ENCODE measurements at regions not wholly inside any gene's neighbourhood (a gene's known extent, or its start where the extent isn't known, plus 50 kb on each side); places are given as distances from the start of the nearest gene placed in this dataset.
"Not testable (repeated sequence)": the region's sequence is repeated elsewhere in the genome, so short reads cannot be mapped to it uniquely, and the experiment has no call there.

DNA sequence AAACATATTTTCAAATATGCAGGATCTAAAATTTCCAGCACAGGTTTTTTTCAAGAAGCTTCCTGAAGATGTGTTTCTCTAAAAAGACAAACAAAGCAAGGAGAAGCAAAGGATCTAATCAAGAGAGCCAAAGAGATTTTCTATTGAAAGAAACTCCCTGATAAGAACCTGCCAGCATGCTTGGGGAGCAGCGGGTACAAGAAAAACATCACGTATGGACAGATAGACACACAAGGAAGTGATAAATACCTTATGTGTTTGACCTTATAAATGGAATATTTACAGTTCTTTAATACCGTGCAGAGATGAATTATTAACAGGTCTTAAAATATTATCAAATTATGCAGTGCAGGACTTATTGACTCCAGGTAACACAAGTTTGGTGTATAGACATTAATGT is 562.1 kb downstream of the DACH1 start:
- H3K4me3 ChIP-seq (ENCODE audit: insufficient read length, low read depth): no peak overlapping the region
- H3K4me1 ChIP-seq (ENCODE audit: insufficient read depth, insufficient read length): no peaks in the 10 kb centered on the region
- TF ChIP-seq ZNF274 (IDR thresholded peaks at IDR 0.05; ENCODE audit: low read depth, low read length) (no peak), SUZ12 (IDR thresholded peaks at IDR 0.05; ENCODE audit: extremely low read depth, insufficient read depth, insufficient read length) (no peak), YY1 (IDR thresholded peaks at IDR 0.05; ENCODE audit: insufficient read depth, insufficient read length) (no peak)
- no peaks in the 10 kb centered on the region for H3K36me3 ChIP-seq (ENCODE audit: insufficient read depth, insufficient read length, low read length)
- H3K9ac ChIP-seq (ENCODE audit: insufficient read length, low read depth): no peak overlapping the region
- H3K27me3 ChIP-seq (ENCODE audit: insufficient read depth, insufficient read length): no peaks in the 10 kb centered on the region
- no peak for DNase-seq (ENCODE audit: low read depth, low spot score)
- no peaks in the 10 kb centered on the region for H3K9me3 ChIP-seq (ENCODE audit: insufficient read depth, low read length)

DNA sequence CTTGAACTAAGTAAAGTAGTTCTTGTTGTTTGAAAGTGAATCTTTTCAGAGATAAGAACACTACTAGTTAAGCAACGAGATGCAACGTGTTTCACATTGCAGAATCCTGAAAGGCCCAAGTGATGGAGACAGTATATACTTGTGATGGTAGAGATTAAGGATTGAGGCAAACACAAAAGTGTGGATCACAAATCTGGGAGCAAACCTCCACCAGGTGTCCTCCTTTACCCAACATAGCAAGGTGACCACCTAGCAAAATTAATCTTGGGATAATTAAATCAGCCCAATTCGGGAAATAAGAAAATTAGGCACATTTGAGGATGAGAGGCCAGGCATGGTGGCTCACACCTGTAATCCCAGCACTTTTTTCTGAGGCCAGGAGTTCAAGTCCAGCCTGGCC is 563.9 kb downstream of the DACH1 start:
- H3K4me1 ChIP-seq (ENCODE audit: insufficient read depth, insufficient read length): no peaks in the 10 kb centered on the region
- no peak for DNase-seq (ENCODE audit: low read depth, low spot score)
- H3K9ac ChIP-seq (ENCODE audit: insufficient read length, low read depth): no peak overlapping the region
- H3K9me3 ChIP-seq (ENCODE audit: insufficient read depth, low read length): no peaks in the 10 kb centered on the region
- no peaks in the 10 kb centered on the region for H3K36me3 ChIP-seq (ENCODE audit: insufficient read depth, insufficient read length, low read length)
- TF ChIP-seq SUZ12 (IDR thresholded peaks at IDR 0.05; ENCODE audit: extremely low read depth, insufficient read depth, insufficient read length) (no peak), ZNF274 (IDR thresholded peaks at IDR 0.05; ENCODE audit: low read depth, low read length) (no peak), YY1 (IDR thresholded peaks at IDR 0.05; ENCODE audit: insufficient read depth, insufficient read length) (no peak)
- H3K27me3 ChIP-seq (ENCODE audit: insufficient read depth, insufficient read length): no peaks in the 10 kb centered on the region
- no peak overlapping the region for H3K4me3 ChIP-seq (ENCODE audit: insufficient read length, low read depth)

DNA sequence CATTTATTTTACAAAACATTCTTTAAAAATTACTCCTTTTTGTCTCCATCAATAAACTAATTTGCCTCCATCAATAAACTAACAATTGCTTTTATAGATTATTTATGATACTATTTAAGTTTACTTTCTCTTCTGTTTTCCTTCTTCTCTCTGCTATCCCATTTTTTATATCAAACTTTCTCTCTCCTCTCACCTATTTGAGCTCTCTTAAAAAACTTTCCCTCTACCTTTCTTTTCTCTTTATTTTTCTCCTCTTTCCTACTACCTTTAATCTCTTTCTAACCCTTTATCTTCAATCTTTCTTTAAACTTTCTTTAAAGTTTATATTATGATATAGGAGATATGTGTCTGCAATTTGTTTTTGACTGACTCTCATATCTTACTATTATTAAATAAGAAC is 566.4 kb downstream of the DACH1 start:
- TF ChIP-seq ZNF274 (IDR thresholded peaks at IDR 0.05; ENCODE audit: low read depth, low read length) (no peak), YY1 (IDR thresholded peaks at IDR 0.05; ENCODE audit: insufficient read depth, insufficient read length) (no peak)

DNA sequence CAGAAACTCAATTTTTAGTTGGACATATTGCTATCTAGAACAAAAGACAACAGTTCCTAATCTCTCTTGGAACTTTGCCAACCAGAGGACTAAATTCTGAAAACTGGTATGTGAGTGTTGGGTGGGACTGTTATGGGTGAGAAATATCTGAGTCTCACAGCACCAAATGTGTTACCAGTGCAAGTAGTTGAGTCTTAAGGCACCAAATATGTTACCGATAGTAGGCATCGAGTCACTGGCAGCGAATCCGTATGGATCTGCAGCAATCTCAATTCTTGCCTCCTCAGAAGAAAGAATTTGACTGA is 575.2 kb downstream of the DACH1 start:
- TF ChIP-seq YY1 (IDR thresholded peaks at IDR 0.05; ENCODE audit: insufficient read depth, insufficient read length) (no peak), SUZ12 (IDR thresholded peaks at IDR 0.05; ENCODE audit: extremely low read depth, insufficient read depth, insufficient read length) (no peak), ZNF274 (IDR thresholded peaks at IDR 0.05; ENCODE audit: low read depth, low read length) (no peak)
- Histone ChIP-seq H3K9ac (ENCODE audit: insufficient read length, low read depth) (no peak overlapping the region), H3K4me1 (ENCODE audit: insufficient read depth, insufficient read length) (no peaks in the 10 kb centered on the region), H3K4me3 (ENCODE audit: insufficient read length, low read depth) (no peak overlapping the region), H3K9me3 (ENCODE audit: insufficient read depth, low read length) (no peaks in the 10 kb centered on the region), H3K27me3 (ENCODE audit: insufficient read depth, insufficient read length) (no peaks in the 10 kb centered on the region), H3K36me3 (ENCODE audit: insufficient read depth, insufficient read length, low read length) (no peaks in the 10 kb centered on the region)
- no peak for DNase-seq (ENCODE audit: low read depth, low spot score)

More for the DNA sequence above, 566.4 kb downstream of the DACH1 start:
- Histone ChIP-seq H3K36me3 (ENCODE audit: insufficient read depth, insufficient read length, low read length) (no peaks in the 10 kb centered on the region), H3K9me3 (ENCODE audit: insufficient read depth, low read length) (no peaks in the 10 kb centered on the region), H3K9ac (ENCODE audit: insufficient read length, low read depth) (no peak overlapping the region), H3K4me1 (ENCODE audit: insufficient read depth, insufficient read length) (no peaks in the 10 kb centered on the region), H3K4me3 (ENCODE audit: insufficient read length, low read depth) (no peak overlapping the region), H3K27me3 (ENCODE audit: insufficient read depth, insufficient read length) (no peaks in the 10 kb centered on the region)
- no peak for DNase-seq (ENCODE audit: low read depth, low spot score)

DNA sequence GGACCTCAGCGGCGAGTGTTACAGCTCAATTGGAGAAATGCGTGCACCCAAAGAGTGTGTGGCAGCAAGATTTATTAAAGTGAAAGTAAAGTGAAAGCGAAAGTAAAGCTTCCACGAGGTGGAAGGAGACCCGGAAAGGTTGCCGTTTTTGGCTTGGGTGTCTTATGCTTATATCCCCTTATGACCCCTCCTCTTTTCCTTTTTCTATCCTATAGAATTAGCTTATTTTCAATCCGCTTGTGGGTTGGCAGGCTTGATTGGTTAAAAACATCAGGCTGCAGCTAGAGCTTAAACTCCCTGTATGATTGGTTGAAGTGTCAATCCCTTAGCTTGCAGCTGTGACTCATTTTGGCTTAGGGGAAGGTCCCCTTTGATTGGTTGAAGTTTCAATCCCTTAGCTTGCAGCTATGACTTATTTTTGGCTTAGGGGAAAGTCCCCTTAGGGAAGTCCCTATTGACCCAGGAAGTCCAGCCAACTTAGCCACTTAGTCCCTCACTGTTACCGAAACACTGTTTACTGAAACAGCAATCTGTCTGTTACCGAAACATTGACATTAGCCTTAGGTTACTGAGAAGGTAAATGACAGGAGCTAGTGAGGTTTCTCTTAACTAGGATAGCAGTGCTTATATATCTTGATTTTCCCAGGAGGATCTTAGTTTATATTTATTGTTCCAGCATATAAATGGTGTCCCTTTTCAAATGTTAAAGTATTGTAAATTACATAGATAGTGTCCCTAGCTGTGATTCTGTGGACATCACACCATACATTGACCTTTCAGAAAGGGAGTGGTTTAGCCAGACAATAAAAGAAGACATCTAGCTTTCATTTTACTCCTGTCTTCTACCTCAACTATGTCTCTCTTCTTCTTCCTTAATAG is 575.8 kb downstream of the DACH1 start:
- H3K9ac ChIP-seq (ENCODE audit: insufficient read length, low read depth): no peak overlapping the region
- no peaks in the 10 kb centered on the region for H3K9me3 ChIP-seq (ENCODE audit: insufficient read depth, low read length)
- no peaks in the 10 kb centered on the region for H3K27me3 ChIP-seq (ENCODE audit: insufficient read depth, insufficient read length)
- DNase-seq (ENCODE audit: low read depth, low spot score): no peak
- TF ChIP-seq YY1 (IDR thresholded peaks at IDR 0.05; ENCODE audit: insufficient read depth, insufficient read length) (no peak), ZNF274 (IDR thresholded peaks at IDR 0.05; ENCODE audit: low read depth, low read length) (no peak), SUZ12 (IDR thresholded peaks at IDR 0.05; ENCODE audit: extremely low read depth, insufficient read depth, insufficient read length) (no peak)
- no peaks in the 10 kb centered on the region for H3K36me3 ChIP-seq (ENCODE audit: insufficient read depth, insufficient read length, low read length)
- H3K4me3 ChIP-seq (ENCODE audit: insufficient read length, low read depth): no peak overlapping the region
- no peaks in the 10 kb centered on the region for H3K4me1 ChIP-seq (ENCODE audit: insufficient read depth, insufficient read length)

DNA sequence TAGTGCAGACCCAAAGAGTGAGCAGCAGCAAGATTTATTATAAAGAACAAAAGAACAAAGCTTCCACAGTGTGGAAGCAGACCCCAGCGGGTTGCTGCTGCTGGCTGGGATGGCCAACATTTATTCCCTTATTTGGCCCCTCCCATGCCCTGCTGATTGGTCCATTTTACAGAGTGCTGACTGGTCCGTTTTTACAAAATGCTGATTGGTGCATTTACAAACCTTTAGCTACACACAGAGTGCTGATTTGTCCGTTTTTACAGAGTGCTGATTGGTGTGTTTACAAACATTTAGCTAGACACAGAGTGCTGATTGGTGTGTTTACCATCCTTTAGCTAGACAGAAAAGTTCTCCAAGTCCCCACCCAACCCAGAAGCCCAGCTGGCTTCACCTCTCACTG is 577.0 kb downstream of the DACH1 start:
- H3K4me3 ChIP-seq (ENCODE audit: insufficient read length, low read depth); DNase-seq (ENCODE audit: low read depth, low spot score); H3K4me1 ChIP-seq (ENCODE audit: insufficient read depth, insufficient read length); H3K9ac ChIP-seq (ENCODE audit: insufficient read length, low read depth); H3K36me3 ChIP-seq (ENCODE audit: insufficient read depth, insufficient read length, low read length); H3K27me3 ChIP-seq (ENCODE audit: insufficient read depth, insufficient read length); H3K9me3 ChIP-seq (ENCODE audit: insufficient read depth, low read length): not testable (repeated sequence)

DNA sequence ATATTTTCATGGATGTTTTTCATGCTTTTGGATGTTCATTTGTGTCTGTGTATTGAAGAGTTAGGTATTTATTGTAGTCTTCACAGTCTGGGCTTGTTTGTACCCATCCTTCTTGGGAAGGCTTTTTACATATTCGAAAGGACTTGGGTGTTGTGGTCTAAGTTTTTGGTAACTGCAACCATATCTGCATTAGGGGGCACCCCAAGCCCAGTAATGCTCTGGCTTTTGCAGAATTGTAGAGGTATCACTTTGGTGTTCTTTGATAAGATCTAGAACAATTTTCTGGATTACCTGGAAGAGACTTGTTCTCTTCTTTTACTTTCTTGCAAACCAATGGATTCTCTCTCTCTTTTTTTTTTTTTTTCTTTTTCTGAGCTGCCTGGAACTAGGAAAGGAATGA is 581.3 kb downstream of the DACH1 start:
- no peaks in the 10 kb centered on the region for H3K27me3 ChIP-seq (ENCODE audit: insufficient read depth, insufficient read length)
- no peak for DNase-seq (ENCODE audit: low read depth, low spot score)

More for the DNA sequence above, 581.3 kb downstream of the DACH1 start:
- Histone ChIP-seq H3K9me3 (ENCODE audit: insufficient read depth, low read length) (no peaks in the 10 kb centered on the region), H3K36me3 (ENCODE audit: insufficient read depth, insufficient read length, low read length) (no peaks in the 10 kb centered on the region), H3K4me1 (ENCODE audit: insufficient read depth, insufficient read length) (no peaks in the 10 kb centered on the region), H3K4me3 (ENCODE audit: insufficient read length, low read depth) (no peak overlapping the region), H3K9ac (ENCODE audit: insufficient read length, low read depth) (no peak overlapping the region)
- TF ChIP-seq SUZ12 (IDR thresholded peaks at IDR 0.05; ENCODE audit: extremely low read depth, insufficient read depth, insufficient read length): no peak
- TF ChIP-seq ZNF274 (IDR thresholded peaks at IDR 0.05; ENCODE audit: low read depth, low read length): no peak
- no peak for TF ChIP-seq YY1 (IDR thresholded peaks at IDR 0.05; ENCODE audit: insufficient read depth, insufficient read length)
